Trophoblast cell (in vitro differentiated cells and primary cell): ENCODE measurements at regions not wholly inside any gene's neighbourhood (a gene's known extent, or its start where the extent isn't known, plus 50 kb on each side); places are given as distances from the start of the nearest gene placed in this dataset.

Source experiments
- DNase-seq, 2 donors: peaks; one replicate each; pipeline ENCODE4 v3.0.0-alpha.2; 2016
- H2AFZ ChIP-seq: 2 replicates; pipeline ENCODE4 v1.6.1; 2013; ENCODE audit warnings: low read length, moderate library complexity, mild to moderate bottlenecking; ENCODE audit not compliant: insufficient read depth, poor library complexity
- H2AK5ac ChIP-seq: 2 replicates; pipeline ENCODE4 v1.6.1; 2013; ENCODE audit warnings: mild to moderate bottlenecking, low read length
- H2BK120ac ChIP-seq: 2 replicates; pipeline ENCODE4 v1.6.1; 2013; ENCODE audit warnings: low read length, mild to moderate bottlenecking, moderate library complexity; ENCODE audit not compliant: insufficient read depth, poor library complexity
- H2BK12ac ChIP-seq: 2 replicates; pipeline ENCODE4 v1.6.1; 2013; ENCODE audit warnings: mild to moderate bottlenecking, low read length, moderate library complexity
- H2BK5ac ChIP-seq: 2 replicates; pipeline ENCODE4 v1.6.1; 2013; ENCODE audit warnings: low read length, low read depth, moderate library complexity, mild to moderate bottlenecking; ENCODE audit not compliant: poor library complexity
- H3K14ac ChIP-seq: 2 replicates; pipeline ENCODE4 v1.6.1; 2013; ENCODE audit warnings: mild to moderate bottlenecking, low read length
- H3K18ac ChIP-seq: 2 replicates; pipeline ENCODE4 v1.6.1; 2013; ENCODE audit warnings: mild to moderate bottlenecking, low read length
- H3K23ac ChIP-seq: 2 replicates; pipeline ENCODE4 v1.6.1; 2013; ENCODE audit warnings: low read length
- H3K27ac ChIP-seq: 2 replicates; pipeline ENCODE4 v1.5.1; 2013; ENCODE audit warnings: low read depth, mild to moderate bottlenecking, inconsistent platforms, low read length, moderate library complexity
- H3K27me3 ChIP-seq: 2 replicates; pipeline ENCODE4 v1.6.1; 2013; ENCODE audit warnings: inconsistent platforms, mild to moderate bottlenecking, low read length, moderate library complexity; ENCODE audit not compliant: insufficient read depth
- H3K36me3 ChIP-seq, 2 experiments: 1 replicate in 1 of 2; 2 replicates in 1 of 2; pipeline ENCODE4 v1.6.1; 2013; ENCODE audit warnings: low read length in 2 of 2, mild to moderate bottlenecking in 2 of 2, moderate library complexity in 1 of 2; ENCODE audit not compliant: insufficient read depth in 2 of 2, control insufficient read depth in 1 of 2
- H3K4ac ChIP-seq: 2 replicates; pipeline ENCODE4 v1.6.1; 2013; ENCODE audit warnings: low read depth, mild to moderate bottlenecking, low read length, moderate library complexity
- H3K4me1 ChIP-seq, 2 experiments: 1 replicate in 1 of 2; 2 replicates in 1 of 2; pipeline ENCODE4 v1.6.1; 2013; ENCODE audit warnings: low read length in 2 of 2, mild to moderate bottlenecking in 2 of 2, moderate library complexity in 1 of 2; ENCODE audit not compliant: insufficient read depth in 2 of 2, control insufficient read depth in 1 of 2
- H3K4me2 ChIP-seq: 2 replicates; pipeline ENCODE4 v1.6.1; 2013; ENCODE audit warnings: inconsistent platforms, mild to moderate bottlenecking, low read length, moderate library complexity
- H3K4me3 ChIP-seq: 2 replicates; pipeline ENCODE4 v1.5.1; 2013; ENCODE audit warnings: mild to moderate bottlenecking, low read depth, low read length, inconsistent platforms
- H3K79me1 ChIP-seq: one replicate; pipeline ENCODE4 v1.6.1; 2013; ENCODE audit warnings: low read length
- H3K79me2 ChIP-seq: 2 replicates; pipeline ENCODE4 v1.6.1; 2013; ENCODE audit warnings: low read length, mild to moderate bottlenecking; ENCODE audit not compliant: control insufficient read depth, insufficient read depth, poor library complexity
- H3K9ac ChIP-seq: 2 replicates; pipeline ENCODE4 v1.6.1; 2013; ENCODE audit warnings: mild to moderate bottlenecking, low read length
- H3K9me3 ChIP-seq: 2 replicates; pipeline ENCODE4 v1.6.1; 2013; ENCODE audit warnings: low read depth, mild to moderate bottlenecking, control low read depth, inconsistent platforms, low read length; ENCODE audit not compliant: insufficient read depth
- H4K12ac ChIP-seq: 2 replicates; pipeline ENCODE4 v1.6.1; 2013; ENCODE audit warnings: low read depth, mild to moderate bottlenecking, low read length, moderate library complexity
- H4K8ac ChIP-seq: 2 replicates; pipeline ENCODE4 v1.6.1; 2013; ENCODE audit warnings: low read depth, mild to moderate bottlenecking, low read length, moderate library complexity
- H4K91ac ChIP-seq: one replicate; pipeline ENCODE4 v1.6.1; 2013; ENCODE audit warnings: low read depth, mild to moderate bottlenecking, low read length, moderate library complexity
- WGBS: extraction: QIAGEN DNeasy Blood & Tissue Kit; methylation state at CpG from one replicate; pipeline ENCODE4 v1.1.7; 2013; ENCODE audit warnings: missing lambda C conversion rate; ENCODE audit not compliant: insufficient read length, insufficient coverage; ENCODE audit errors: extremely low coverage; 5-methylcytosine and 5-hydroxymethylcytosine counted together

GRCh38 chr4:54473077-54473545, 184.6 kb upstream of the KIT start:
- no peak overlapping the region for H3K23ac ChIP-seq
- H3K4me1 ChIP-seq, result no peaks in the 10 kb centered on the region
- no peaks in the 10 kb centered on the region for H3K9me3 ChIP-seq
- no peaks in the 10 kb centered on the region for H3K79me2 ChIP-seq
- no peak overlapping the region for H2AFZ ChIP-seq
- no peaks in the 10 kb centered on the region for H3K27me3 ChIP-seq
- DNase-seq, result no peak
- H4K12ac ChIP-seq, result no peak overlapping the region
- no peak overlapping the region for H3K4ac ChIP-seq
- no peak overlapping the region for H4K91ac ChIP-seq
- no peaks in the 10 kb centered on the region for H3K36me3 ChIP-seq
- no peak overlapping the region for H4K8ac ChIP-seq
- H3K4me2 ChIP-seq, result no peak overlapping the region
- H3K4me3 ChIP-seq, result no peak overlapping the region
- H3K18ac ChIP-seq, result no peak overlapping the region
- no peak overlapping the region for H3K14ac ChIP-seq
- H3K79me1 ChIP-seq, result no peaks in the 10 kb centered on the region
- no peak overlapping the region for H3K27ac ChIP-seq
- H2BK5ac ChIP-seq, result no peak overlapping the region
- no peak overlapping the region for H2BK12ac ChIP-seq
- no peak overlapping the region for H3K9ac ChIP-seq
- no peak overlapping the region for H2AK5ac ChIP-seq
- no peak overlapping the region for H2BK120ac ChIP-seq
- no CpG with 5 or more reads among the region's 7 CpGs for WGBS

DNA sequence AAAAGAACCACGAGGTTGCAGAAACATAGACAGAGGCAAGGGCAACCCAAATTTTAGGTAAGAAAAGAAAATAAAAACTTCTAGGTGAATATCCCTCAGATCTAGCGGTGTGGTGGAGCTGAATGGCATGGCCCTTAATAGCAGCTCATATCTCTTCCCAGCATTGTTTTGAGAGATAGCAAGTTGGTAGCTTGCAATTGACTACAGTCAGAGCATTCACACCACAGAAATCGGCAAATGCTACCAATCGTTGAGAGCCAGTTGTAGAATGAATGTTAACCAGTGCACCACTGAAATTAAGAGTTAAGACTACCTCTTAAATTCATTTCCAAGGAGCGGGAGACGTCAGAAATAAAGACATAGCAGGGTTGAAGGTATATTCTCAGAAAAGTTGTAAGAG, 184.0 kb upstream of the KIT start:
- Histone ChIP-seq H3K4me1 (no peaks in the 10 kb centered on the region), H2BK5ac (no peak overlapping the region), H4K12ac (no peak overlapping the region), H3K9me3 (no peaks in the 10 kb centered on the region), H3K9ac (no peak overlapping the region), H2AK5ac (no peak overlapping the region), H3K27ac (no peak overlapping the region), H3K79me1 (no peaks in the 10 kb centered on the region), H2AFZ (no peak overlapping the region), H3K27me3 (no peaks in the 10 kb centered on the region), H3K4me3 (no peak overlapping the region), H4K8ac (no peak overlapping the region), H4K91ac (no peak overlapping the region), H3K79me2 (no peaks in the 10 kb centered on the region), H3K36me3 (no peaks in the 10 kb centered on the region), H2BK120ac (no peak overlapping the region), H2BK12ac (no peak overlapping the region), H3K14ac (no peak overlapping the region), H3K4ac (no peak overlapping the region), H3K4me2 (no peak overlapping the region), H3K18ac (no peak overlapping the region), H3K23ac (no peak overlapping the region)
- WGBS, result no CpG with 5 or more reads among the region's 6 CpGs
- DNase-seq, result no peak

DNA sequence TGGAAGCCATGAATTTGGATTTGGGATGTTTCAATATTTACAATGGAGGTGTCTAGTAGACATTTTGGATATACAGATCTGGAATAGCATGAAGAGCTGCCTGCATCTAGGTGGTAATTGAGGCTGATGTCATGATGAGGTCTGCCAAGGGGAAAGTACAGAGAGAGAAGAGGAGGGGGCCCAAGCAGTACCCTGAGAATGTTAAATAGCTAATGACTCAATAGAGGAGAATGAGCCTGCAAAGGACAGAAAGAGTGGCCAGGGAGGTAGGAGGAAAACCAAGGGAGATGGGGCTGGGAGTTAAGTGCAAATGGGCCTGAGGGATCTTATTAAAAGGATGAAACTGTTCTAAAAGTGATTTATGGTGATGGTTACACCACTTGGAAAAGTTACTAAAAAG, 182.2 kb upstream of the KIT start:
- no peak overlapping the region for H2BK120ac ChIP-seq
- no peak overlapping the region for H3K4me3 ChIP-seq
- no peaks in the 10 kb centered on the region for H3K9me3 ChIP-seq
- H2AFZ ChIP-seq, result no peak overlapping the region
- no peak overlapping the region for H3K4ac ChIP-seq
- H4K12ac ChIP-seq, result no peak overlapping the region
- H3K4me2 ChIP-seq, result no peak overlapping the region
- no peaks in the 10 kb centered on the region for H3K79me2 ChIP-seq
- H4K8ac ChIP-seq, result no peak overlapping the region
- H3K9ac ChIP-seq, result no peak overlapping the region
- no peak overlapping the region for H3K23ac ChIP-seq
- no peaks in the 10 kb centered on the region for H3K36me3 ChIP-seq
- no peak overlapping the region for H2BK5ac ChIP-seq
- no peak overlapping the region for H2BK12ac ChIP-seq
- DNase-seq, result no peak
- no peak overlapping the region for H2AK5ac ChIP-seq
- no peaks in the 10 kb centered on the region for H3K79me1 ChIP-seq
- no peaks in the 10 kb centered on the region for H3K27me3 ChIP-seq
- H3K27ac ChIP-seq, result no peak overlapping the region
- no peak overlapping the region for H3K18ac ChIP-seq
- no peaks in the 10 kb centered on the region for H3K4me1 ChIP-seq
- no peak overlapping the region for H3K14ac ChIP-seq
- no peak overlapping the region for H4K91ac ChIP-seq

DNA sequence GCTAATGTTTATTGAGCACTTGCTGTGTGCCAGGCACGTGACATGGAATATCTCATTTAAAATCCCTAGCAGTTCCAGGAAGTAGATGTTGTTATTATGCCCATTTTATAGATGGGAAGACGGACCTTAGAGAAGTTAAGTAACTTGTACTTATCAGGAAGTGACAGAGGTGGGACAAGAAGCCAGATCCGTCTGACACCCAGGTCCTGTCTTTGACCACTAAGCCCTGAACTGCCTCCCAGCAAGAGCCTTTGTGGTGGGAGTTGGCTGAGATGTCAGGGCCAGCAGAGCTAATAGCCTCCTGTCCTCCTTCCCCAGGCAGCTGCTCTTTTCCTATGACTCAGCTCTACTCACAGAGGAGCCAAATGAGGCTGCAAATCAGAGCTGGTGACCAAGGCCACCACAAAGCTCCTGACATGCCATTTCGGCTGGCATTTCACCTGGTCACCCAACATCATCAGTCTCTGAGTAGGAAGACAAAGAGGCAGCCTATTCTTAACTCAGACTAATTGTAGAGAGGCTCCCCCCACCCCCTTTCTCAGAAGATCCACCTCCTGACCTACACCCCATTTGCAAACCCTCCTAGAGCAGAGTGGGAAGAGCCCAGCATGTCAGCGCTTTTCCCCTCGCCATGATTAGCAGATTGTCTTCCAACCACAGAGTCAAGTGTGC, 175.1 kb upstream of the KIT start:
- no peak overlapping the region for H3K27ac ChIP-seq
- no peak overlapping the region for H3K4me3 ChIP-seq
- H3K9ac ChIP-seq, result no peak overlapping the region
- H3K4ac ChIP-seq, result no peak overlapping the region
- no peak overlapping the region for H3K4me2 ChIP-seq
- no peaks in the 10 kb centered on the region for H3K9me3 ChIP-seq
- no peak overlapping the region for H2BK5ac ChIP-seq
- no peaks in the 10 kb centered on the region for H3K36me3 ChIP-seq
- H4K12ac ChIP-seq, result no peak overlapping the region
- no peak overlapping the region for H3K18ac ChIP-seq
- no peak overlapping the region for H2AK5ac ChIP-seq
- no peak overlapping the region for H2AFZ ChIP-seq
- no peaks in the 10 kb centered on the region for H3K4me1 ChIP-seq
- H3K27me3 ChIP-seq, result no peaks in the 10 kb centered on the region
- H3K79me1 ChIP-seq, result no peaks in the 10 kb centered on the region
- no CpG with 5 or more reads among the region's 6 CpGs for WGBS
- no peak overlapping the region for H3K23ac ChIP-seq
- no peaks in the 10 kb centered on the region for H3K79me2 ChIP-seq
- no peak overlapping the region for H2BK12ac ChIP-seq
- no peak for DNase-seq
- H3K14ac ChIP-seq, result no peak overlapping the region
- H4K91ac ChIP-seq, result no peak overlapping the region
- no peak overlapping the region for H2BK120ac ChIP-seq
- no peak overlapping the region for H4K8ac ChIP-seq
